Glutamatergic neuron (in vitro differentiated cells): ENCODE measurements at regions not wholly inside any gene's neighbourhood (a gene's known extent, or its start where the extent isn't known, plus 50 kb on each side); places are given as distances from the start of the nearest gene placed in this dataset.
A peak's percentile ranks its signal among the peaks of the same experiment; 100 is the strongest.

ENCODE experiments used
- DNase-seq: peaks from one replicate; pipeline ENCODE4 v3.0.0; 2022
- H3K27ac Mint-ChIP-seq: one replicate; pipeline ENCODE4 v1.8.0; 2020; ENCODE audit warnings: mild to moderate bottlenecking, mixed read lengths, inconsistent platforms; ENCODE audit not compliant: unreplicated experiment
- H3K27me3 Mint-ChIP-seq: one replicate; pipeline ENCODE4 v1.8.0; 2020; ENCODE audit warnings: mild to moderate bottlenecking, moderate library complexity, mixed read lengths, inconsistent platforms; ENCODE audit not compliant: unreplicated experiment
- H3K36me3 Mint-ChIP-seq: one replicate; pipeline ENCODE4 v1.8.0; 2020; ENCODE audit warnings: mild to moderate bottlenecking, mixed read lengths, inconsistent platforms; ENCODE audit not compliant: unreplicated experiment
- H3K4me1 Mint-ChIP-seq: one replicate; pipeline ENCODE4 v1.8.0; 2020; ENCODE audit warnings: mild to moderate bottlenecking, low read depth, mixed read lengths, inconsistent platforms; ENCODE audit not compliant: unreplicated experiment
- H3K4me3 Mint-ChIP-seq: one replicate; pipeline ENCODE4 v1.8.0; 2020; ENCODE audit warnings: mild to moderate bottlenecking, mixed read lengths, inconsistent platforms; ENCODE audit not compliant: unreplicated experiment
- H3K9me3 Mint-ChIP-seq: one replicate; pipeline ENCODE4 v1.8.0; 2020; ENCODE audit warnings: mild to moderate bottlenecking, moderate library complexity, mixed read lengths, inconsistent platforms; ENCODE audit not compliant: unreplicated experiment
- CTCF ChIP-seq: fragments of 200-600 bp; sonication (generic); IDR thresholded peaks from one replicate; pipeline ENCODE4 v1.5.0; 2021; ENCODE audit not compliant: partially characterized antibody, unreplicated experiment

DNA sequence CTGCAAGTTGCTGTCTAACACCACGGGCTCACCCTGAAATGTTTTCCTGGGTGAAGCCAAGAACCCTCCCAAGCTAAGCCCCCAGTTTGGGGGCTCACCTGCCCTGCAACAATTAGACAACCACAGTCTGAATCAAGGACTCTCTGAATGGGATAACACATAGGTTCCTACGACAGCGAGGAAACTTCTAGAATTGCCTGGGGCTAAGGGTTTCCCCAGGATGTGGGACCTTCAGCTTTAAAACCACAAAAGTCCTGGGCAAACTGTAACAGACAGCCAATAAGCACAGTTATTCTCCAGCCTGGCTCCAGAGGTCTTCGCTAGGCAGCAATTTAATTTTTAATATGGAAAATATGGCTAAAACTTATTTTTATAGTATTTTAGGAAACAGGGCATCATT lies 162.6 kb downstream of the PRKX start:
- peaks cover 9% of the 10 kb centered on the region for H3K4me1 Mint-ChIP-seq
- no peak overlapping the region for H3K27ac Mint-ChIP-seq
- no peaks in the 10 kb centered on the region for H3K9me3 Mint-ChIP-seq
- no peaks in the 10 kb centered on the region for H3K36me3 Mint-ChIP-seq
- no peak overlapping the region for H3K4me3 Mint-ChIP-seq
- no peak for TF ChIP-seq CTCF
- no peak for DNase-seq
- no peaks in the 10 kb centered on the region for H3K27me3 Mint-ChIP-seq

- no peak for DNase-seq
- Mint-ChIP-seq H3K27me3 (no peaks in the 10 kb centered on the region), H3K27ac (no peak overlapping the region), H3K4me1 (peaks cover 9% of the 10 kb centered on the region), H3K4me3 (no peak overlapping the region), H3K36me3 (no peaks in the 10 kb centered on the region), H3K9me3 (no peaks in the 10 kb centered on the region)
- TF ChIP-seq CTCF: no peak
These were observed 163.2 kb downstream of the PRKX start for GRCh38 chrX:3550160-3550751.

- Mint-ChIP-seq H3K27me3 (no peaks in the 10 kb centered on the region), H3K4me1 (peaks cover 9% of the 10 kb centered on the region), H3K27ac (peak overlapping the region; percentile 73), H3K4me3 (peak overlapping the region; percentile 67), H3K36me3 (no peaks in the 10 kb centered on the region), H3K9me3 (no peaks in the 10 kb centered on the region)
- TF ChIP-seq CTCF: no peak
- peak; percentile 17 for DNase-seq
These were observed 164.0 kb downstream of the PRKX start for GRCh38 chrX:3549411-3549911.

DNA sequence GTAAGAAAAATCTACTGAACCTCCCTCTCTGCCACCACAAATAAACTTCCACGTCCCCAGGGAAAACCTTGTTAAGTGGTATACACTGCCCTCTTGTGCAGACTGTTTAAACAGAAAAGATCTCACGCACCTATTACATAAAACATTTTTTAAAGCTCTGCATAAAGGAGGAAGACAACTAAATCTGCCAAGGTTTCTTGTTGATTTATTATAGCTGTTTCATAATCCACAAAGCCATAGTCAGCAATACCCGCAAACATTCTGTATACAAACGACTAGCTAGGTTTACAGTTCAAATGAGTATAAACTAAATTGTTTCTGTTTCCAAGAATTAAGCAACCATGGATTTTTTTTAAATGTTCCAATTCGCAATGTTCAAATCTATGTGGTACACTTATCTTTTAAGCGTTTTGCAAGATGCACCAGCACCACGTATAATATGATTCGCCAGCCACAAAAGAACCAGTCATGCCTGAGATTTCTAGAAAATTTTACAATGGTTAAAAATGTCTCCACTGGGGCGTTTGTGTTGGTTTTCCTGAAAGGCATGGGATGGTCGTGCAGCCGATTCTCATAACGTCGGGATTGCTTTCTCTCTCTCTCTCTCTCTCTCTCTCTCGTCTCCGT lies 164.6 kb downstream of the PRKX start:
- no peak for DNase-seq
- Mint-ChIP-seq H3K36me3 (no peaks in the 10 kb centered on the region), H3K27ac (peak overlapping the region; percentile 73)

More for the DNA sequence above, 164.6 kb downstream of the PRKX start:
- H3K4me1 Mint-ChIP-seq: peaks cover 9% of the 10 kb centered on the region
- no peak for TF ChIP-seq CTCF
- H3K27me3 Mint-ChIP-seq: no peaks in the 10 kb centered on the region
- H3K9me3 Mint-ChIP-seq: no peaks in the 10 kb centered on the region
- peak overlapping the region; percentile 67 for H3K4me3 Mint-ChIP-seq
